ENCODE measurements at regions not wholly inside any gene's neighbourhood (a gene's known extent, or its start where the extent isn't known, plus 50 kb on each side); places are given as distances from the start of the nearest gene placed in this dataset.

GRCh38 chr2:188675391-188676009 is 298.7 kb upstream of the COL3A1 start:
- no peak for TF ChIP-seq CTCF (CRISPR knock-in tag; IDR thresholded peaks at IDR 0.05)
- TF ChIP-seq RARA (CRISPR knock-in tag; IDR thresholded peaks at IDR 0.05), result no peak
- TF ChIP-seq ZNF780A (CRISPR knock-in tag; IDR thresholded peaks at IDR 0.05), result no peak
- no peak for TF ChIP-seq POLR2AphosphoS5 (IDR thresholded peaks at IDR 0.05; ENCODE audit: low read depth, low read length)
- TF ChIP-seq HINFP (CRISPR knock-in tag; IDR thresholded peaks at IDR 0.05; ENCODE audit: low read depth), result no peak
- TF ChIP-seq ETV6 (CRISPR knock-in tag; conservative IDR thresholded peaks at IDR 0.05), result no peak
- no peak for TF ChIP-seq U2AF2 (IDR thresholded peaks at IDR 0.05; ENCODE audit: low read depth, low read length)
- no peak for TF ChIP-seq BHLHE40 (IDR thresholded peaks at IDR 0.05; ENCODE audit: low read length)
- TF ChIP-seq NCOR1 (IDR thresholded peaks at IDR 0.05; ENCODE audit: borderline replicate concordance, low read length), result no peak
- TF ChIP-seq EZH2 (conservative IDR thresholded peaks at IDR 0.05; ENCODE audit: low read depth, low read length), result no peak
- TF ChIP-seq E2F1 (CRISPR knock-in tag; IDR thresholded peaks at IDR 0.05), result no peak
- no peak for TF ChIP-seq MTA1 (CRISPR knock-in tag; IDR thresholded peaks at IDR 0.05; ENCODE audit: borderline replicate concordance)
- no peak for TF ChIP-seq FOXJ3 (CRISPR knock-in tag; IDR thresholded peaks at IDR 0.05; ENCODE audit: borderline replicate concordance)
